GM13977 (cell line): ENCODE measurements at regions not wholly inside any gene's neighbourhood (a gene's known extent, or its start where the extent isn't known, plus 50 kb on each side); places are given as distances from the start of the nearest gene placed in this dataset.
A peak's percentile ranks its signal among the peaks of the same experiment; 100 is the strongest.

Experiments used
- DNase-seq: peaks from one replicate; pipeline ENCODE4 v3.0.0; 2012; ENCODE audit warnings: low spot score
- CTCF ChIP-seq: IDR thresholded peaks from 2 replicates; pipeline ENCODE4 v1.5.1; 2012; ENCODE audit warnings: mild to moderate bottlenecking, control low read depth; ENCODE audit not compliant: insufficient read depth; ENCODE audit errors: extremely low read depth, missing control alignments
- in situ Hi-C: fragments of 300-500 bp; cut with MboI; formaldehyde crosslinking; loops from one replicate; pipeline ENCODE4 v1.12.0; 2022; ENCODE audit warnings: low sequenced_read_pairs, low pct_unique_long_range_greater_than_20kb, mixed read lengths, inconsistent platforms; ENCODE audit not compliant: unreplicated experiment

GRCh38 chr3:145750657-145751056 lies 410.3 kb downstream of the PLOD2 start:
- DNase-seq = no peak
- in situ Hi-C loops = no loop called here
- TF ChIP-seq CTCF = no peak

DNA sequence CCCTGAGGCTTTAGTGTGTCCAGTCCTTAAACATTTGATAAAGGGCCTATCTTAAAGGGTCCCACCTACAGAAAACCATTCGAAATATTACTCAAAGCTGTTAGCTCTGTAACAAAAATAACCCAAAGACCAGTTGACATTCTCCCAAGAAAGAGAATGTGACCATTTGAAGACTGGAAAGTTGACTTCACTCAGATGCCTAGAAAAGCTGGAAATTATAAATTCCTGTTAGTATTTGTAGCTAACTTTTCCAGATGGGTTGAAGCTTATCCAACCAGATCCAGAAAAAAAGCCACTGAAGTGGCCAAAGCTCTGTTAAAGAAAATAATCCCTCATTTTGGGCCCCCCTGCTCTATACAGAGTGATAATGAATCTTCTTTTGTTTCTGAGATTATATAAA lies 408.4 kb downstream of the PLOD2 start:
- no peak for DNase-seq
- no peak for TF ChIP-seq CTCF
- in situ Hi-C loops = no loop called here

- TF ChIP-seq CTCF = no peak
- no peak for DNase-seq
- in situ Hi-C loops = no loop called here
These were observed 406.2 kb downstream of the PLOD2 start for GRCh38 chr3:145754605-145755289.

DNA sequence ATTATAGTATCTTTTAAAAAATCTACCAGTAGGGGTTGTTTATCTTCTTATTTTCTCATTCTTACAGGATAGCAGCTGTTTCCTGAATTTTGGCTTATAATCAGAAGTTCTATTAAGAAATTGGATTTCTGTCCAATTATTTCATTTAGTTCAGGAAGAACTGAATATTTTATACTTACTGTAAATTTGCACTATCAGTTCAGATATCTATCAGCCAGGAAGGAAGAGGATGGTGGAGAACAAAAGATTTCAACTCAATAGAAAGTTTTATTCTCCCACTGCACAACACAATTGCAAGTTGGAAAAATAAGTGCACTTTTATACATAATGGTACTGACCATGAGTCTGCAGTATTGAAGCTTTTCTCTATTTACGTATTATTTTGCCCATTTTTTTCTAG lies 400.9 kb downstream of the PLOD2 start:
- no peak for DNase-seq
- in situ Hi-C loops = no loop called here

DNA sequence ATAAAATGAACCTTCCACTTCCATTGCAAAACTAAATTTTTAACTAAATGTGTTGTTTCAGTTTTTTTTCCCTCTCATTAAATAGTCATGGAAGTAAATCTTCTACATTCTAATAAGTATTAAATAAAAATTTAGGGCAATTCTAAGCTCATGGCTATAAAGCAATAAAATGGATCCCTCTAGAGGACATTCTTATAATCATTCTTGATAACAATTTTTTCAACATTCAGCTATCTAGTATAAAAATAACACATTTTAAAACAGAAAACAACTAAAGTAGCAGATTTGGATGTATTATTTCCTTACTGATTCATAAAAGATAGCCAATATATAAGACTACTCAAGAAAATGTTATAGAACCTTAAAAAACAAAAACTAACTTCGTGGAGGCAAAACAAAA lies 393.1 kb downstream of the PLOD2 start:
- DNase-seq = no peak
- in situ Hi-C loops = no loop called here
- TF ChIP-seq CTCF = no peak

More for the DNA sequence above, 400.9 kb downstream of the PLOD2 start:
- no peak for TF ChIP-seq CTCF

DNA sequence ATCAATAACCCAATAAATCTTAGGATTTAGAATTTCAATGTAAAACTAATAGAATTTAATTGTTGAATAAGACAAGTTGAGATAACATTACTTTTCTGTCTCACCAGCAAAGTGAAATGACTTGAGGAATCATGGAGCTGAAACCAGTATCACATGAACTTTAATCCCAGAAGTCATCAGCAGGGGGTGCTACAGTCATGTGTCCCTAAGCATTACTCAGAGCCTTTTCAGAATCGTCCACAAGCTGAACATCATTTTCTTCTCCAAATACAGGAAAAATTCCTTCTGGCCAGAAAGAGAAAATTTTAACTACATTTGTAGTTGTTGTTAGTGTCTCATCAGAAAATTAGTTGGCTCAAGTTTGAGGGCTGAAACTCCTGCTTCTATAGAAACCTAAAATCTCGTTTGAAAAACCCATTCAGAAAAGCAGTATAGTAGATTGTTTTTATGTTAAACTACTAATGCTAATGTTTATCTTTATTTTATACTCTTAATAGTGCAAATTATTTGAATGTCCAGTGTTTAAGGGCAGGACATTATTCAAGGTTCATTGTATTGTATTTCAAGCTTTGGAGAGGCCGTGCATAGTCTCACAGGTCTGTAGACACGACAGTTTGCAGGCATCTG lies 384.1 kb downstream of the PLOD2 start:
- peak; percentile 5 for DNase-seq
- peak; percentile 60 for TF ChIP-seq CTCF
- in situ Hi-C loops = no loop called here

DNA sequence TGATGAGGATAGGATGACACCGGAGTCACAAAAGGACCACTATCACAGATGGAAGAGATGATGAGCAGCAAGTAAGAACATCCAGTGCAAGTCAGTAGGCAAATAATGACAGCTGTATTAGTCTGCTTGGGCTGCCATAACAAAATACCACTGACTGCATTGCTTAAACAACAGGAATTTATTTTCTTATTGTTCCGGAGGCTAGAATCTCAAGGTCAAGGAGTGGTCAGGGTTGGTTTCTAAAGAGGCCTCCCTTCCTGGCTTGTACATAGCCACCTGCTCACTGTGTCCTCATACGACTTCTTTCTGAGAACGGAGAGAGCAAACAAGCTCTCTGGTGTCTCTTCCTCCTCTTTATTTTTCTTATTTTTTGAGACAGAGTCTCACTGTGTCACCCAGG lies 380.7 kb downstream of the PLOD2 start:
- DNase-seq = no peak
- in situ Hi-C loops = no loop called here
- no peak for TF ChIP-seq CTCF
